Stimulated activated CD4-positive, alpha-beta T cell treated with anti-CD3 and anti-CD28 coated beads, Interleukin-12 subunit alpha, Interleukin-12 subunit beta, amount 100 ng/mL, for 48 hours (primary cell): ENCODE measurements at regions not wholly inside any gene's neighbourhood (a gene's known extent, or its start where the extent isn't known, plus 50 kb on each side); places are given as distances from the start of the nearest gene placed in this dataset.

ENCODE experiments used
- DNase-seq, 3 donors: peaks; one replicate each; pipeline ENCODE4 v3.0.0-alpha.2; 2020; ENCODE audit warnings: low read depth in 2 of 3, low spot score in 1 of 3

DNA sequence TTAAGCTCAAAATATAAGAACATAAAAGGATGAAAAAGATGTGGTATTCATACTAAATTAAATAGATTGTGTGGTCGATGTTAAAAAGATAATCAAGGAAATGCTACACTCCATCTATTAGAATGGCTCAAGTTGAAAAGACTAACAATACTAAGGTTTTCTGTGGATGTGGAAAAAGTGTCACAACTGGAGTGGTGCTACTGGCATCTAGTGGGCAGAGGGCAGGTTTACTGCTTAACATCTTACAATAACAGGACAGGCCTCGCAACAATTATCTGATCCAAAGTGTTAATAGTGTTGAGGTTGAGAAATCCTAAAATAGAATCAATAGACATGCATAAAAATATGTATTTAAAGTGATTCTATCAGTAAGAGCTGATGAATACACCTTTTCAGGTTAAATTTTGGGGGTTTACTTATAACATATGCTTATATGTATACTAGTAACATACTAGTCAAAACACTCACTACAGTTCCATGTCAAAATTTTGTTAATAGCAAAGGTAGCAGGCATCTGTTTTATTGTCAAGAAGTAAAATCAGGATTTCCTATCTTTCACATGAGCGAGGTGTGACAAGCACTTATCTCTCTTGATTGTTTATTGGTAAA lies 91.5 kb upstream of the TMEFF2 start:
- DNase-seq: no peak

DNA sequence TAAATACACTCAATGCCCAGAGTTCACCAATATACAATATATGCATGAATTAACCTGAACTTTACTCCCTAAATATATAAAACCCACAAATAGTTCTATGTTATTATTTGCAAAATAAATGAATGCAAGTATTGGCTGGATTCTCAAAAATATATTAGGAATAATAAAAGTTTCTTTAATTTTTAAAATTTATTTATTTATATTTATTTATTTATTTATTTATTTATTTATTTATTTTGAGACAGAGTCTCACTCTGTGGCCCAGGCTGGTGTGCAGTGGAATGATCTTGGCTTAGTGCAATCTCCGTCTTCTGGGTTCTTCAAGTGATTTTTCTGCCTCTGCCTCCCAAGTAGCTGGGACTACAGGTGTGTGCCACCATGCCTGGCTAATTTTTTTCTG lies 88.7 kb upstream of the TMEFF2 start:
- no peak for DNase-seq

DNA sequence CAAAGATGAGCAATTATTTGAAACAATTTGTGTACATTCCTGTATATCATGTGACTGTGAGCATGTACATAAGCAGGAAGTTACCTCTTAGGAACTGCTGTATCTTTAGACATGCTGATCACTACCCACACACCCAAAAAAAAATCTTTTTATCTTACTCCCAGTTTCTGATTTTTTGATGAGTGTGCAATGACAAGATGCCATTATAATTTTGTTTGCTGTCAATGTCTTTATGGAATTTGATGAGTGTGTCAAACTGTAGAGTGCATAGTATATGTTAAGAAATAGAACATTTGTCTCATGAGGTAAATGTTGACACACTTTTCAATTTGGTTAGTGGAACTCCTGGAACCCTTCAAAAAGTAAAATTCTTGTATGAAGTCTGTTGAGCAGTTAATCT lies 84.0 kb upstream of the TMEFF2 start:
- no peak for DNase-seq

DNA sequence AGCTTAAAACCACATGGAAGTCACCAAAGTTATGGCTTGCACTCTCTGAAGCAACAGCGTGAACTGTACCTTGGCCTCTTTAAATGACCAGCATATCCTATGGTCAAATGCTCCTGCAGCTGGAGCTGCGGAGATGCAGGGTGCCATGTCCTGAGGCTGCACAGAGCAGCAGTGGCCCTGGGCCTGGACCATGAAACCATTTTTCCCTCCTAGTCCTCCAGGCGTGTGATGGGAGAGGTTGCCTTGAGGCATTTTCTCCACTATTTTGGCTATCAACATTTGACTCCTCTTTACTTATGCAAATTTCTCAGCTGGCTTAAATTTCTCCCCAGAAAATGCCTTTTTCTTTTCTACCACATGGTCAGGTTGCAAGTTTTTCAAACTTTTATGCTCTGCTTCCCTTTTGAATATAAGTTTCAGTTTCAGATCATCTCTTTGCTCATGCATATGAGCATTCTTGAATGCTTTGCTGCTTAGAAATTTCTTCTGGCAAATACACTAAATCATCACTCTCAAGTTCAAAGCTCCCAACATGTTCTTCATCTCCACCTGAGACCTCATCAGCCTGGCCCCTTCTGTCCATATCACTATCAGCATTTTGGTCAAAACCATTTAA lies 82.9 kb upstream of the TMEFF2 start:
- no peak for DNase-seq

DNA sequence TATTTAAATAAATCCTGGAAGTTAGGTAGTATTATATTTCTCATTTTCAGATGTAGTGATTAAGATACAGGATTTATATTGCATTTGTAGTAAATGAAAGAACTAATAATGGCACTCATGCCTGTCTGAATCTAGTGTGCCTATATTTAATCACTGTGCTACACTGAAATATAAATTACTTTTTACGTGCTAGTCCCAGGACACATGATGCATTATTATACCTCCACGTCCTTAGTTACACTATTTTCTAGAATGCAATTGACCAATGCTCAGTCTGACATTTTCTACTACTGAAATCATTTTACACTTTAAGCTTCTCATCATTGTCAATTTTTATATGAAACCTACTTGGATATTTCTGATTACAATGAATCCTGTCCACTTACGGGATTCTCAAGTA lies 80.9 kb upstream of the TMEFF2 start:
- DNase-seq: no peak

DNA sequence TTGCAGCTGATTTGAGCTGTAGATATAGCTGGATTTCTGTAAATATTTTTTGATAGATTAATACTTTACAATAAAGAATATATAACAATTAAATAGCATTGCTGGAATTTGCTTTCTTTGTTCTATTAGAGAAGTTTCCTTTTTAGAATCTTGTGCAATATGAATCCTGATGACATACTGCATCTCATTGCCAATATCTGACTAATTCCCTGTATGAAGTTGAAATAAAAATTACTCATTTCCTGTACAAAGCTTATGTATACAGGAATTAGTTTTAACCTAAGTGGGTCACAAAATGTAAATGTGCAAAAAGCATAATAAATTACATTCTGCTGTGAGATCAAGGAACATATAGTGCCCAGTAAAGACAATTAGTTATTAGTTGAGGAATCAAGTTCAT lies 72.8 kb upstream of the TMEFF2 start:
- no peak for DNase-seq

DNA sequence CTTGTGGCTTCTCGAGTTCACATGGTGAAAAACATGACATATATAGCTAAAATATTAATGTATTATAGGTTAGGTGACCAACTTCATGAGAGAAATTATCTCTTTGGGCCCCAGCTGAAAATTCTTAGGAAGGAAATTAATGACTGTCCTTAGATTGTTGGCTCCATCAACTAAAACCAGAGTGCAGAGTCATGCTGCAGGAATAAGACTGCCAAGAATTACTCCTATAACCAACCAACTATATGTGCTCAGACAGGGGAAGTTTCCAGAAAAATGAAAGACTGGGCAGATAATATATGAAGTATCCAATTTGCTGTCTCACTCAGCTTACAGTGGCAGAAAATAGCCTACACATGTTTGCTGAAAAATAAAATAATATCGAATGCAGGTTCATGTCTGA lies 71.0 kb upstream of the TMEFF2 start:
- no peak for DNase-seq

DNA sequence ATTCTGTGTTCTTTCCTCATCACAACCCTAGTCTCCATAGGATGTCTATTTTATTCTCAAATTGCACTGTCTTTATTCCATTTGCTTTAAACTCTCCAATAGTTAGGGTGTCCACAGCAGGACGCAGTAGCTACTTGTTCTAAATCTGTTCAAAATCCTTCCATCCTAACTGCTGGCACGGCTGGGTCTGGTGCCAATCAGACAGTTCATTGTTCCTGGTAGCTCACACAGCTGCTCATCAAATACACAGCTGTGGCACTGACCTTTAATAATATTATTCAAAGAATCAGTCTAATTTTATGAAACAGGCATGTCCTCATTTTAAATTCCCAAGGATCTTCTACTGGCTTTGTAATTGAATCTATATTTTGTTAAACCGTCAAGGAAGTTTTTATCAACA lies 59.7 kb upstream of the TMEFF2 start:
- no peak for DNase-seq

DNA sequence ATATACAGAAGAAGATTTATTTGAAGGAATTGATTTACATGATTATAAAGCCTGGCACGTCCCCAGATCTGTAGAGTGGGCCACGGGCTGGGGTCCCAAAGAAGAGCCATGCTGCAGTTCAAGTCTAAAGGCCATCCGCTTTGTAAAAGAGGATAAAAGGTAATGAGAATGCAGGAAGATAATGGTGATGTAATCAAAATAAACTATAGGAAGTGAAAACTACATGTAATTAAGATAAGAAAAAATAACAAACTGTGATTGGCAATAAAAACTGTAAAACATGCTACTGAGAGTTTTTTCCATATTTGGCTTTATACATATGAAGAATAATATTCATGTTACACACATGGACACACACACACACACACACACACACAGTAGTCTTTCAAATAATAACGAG lies 59.0 kb upstream of the TMEFF2 start:
- DNase-seq: no peak

DNA sequence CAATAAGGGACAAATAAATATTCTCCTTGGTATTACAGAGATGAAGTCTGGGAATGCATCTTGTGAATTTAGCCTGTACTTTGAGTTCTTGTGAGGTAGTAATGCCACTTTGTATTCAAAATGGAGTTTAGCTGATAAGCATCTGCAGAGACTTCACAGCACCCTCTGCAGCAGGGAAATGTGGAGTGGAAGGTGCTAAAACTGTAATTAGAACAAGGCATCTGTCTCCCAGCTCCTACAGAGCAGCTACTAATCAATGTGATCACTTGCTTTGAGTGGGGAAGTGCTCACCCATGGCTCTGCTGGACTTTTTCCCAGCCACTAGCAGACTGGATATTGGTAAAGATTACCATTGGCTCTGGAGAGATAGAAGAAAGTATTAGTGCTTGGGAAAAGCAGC lies 56.2 kb upstream of the TMEFF2 start:
- no peak for DNase-seq

DNA sequence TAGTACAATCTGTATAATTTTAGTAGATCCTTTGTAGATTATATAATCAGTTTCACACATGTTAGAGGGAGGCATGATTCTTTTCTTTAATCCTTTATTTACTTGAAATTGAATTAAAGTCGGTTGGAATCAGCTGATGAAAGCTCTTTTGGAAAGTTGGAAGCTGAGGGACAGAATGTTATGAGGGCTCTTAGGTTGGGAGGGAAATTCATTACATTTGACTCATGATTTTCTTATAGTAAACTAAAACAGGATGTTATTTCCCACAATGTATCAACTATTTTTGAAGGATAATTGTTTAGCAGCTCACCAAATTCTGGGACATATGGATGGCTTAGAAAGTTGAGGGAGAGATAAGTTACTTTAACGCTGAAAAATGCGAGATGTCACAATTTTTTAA lies 52.7 kb upstream of the TMEFF2 start:
- DNase-seq: no peak

DNA sequence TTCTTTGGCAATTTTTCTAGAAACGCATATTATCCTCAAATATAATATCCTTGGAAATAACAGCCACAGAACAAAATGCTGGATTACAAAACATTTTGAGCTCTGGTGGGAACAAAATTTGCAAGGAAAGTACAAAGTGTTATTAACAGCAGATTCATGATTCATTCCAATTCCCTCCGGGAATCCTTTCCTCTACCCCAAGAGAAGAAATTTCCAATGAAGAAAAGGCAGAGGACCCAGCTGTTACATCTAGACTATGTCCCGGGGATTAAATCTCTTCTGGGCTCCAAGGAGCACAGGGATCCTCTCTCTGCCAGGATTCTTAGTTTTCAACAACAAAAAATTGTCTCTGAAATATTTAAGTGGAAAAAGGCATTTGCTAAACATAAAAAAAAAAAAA lies 51.6 kb upstream of the TMEFF2 start:
- no peak for DNase-seq

DNA sequence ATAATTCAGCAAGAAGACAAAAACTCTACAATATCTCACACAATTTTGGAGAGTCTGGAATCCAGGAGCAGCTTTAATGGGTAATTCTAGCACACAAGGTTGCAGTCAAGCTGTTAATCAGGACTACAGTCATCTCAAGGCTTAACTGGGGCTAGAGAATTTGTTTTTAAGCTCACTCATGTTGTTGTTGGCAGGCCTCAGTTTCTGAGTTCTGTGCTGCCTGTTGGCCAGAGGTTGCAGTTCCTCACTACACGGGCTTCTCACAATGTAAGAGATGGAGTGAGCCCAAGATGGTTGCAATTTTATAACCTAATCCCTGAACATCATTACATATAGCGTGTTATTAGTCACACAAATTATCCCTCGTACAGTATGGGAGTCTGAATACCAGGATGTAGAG lies 50.6 kb upstream of the TMEFF2 start:
- DNase-seq: no peak
